HEK293T (cell line): ENCODE measurements at regions not wholly inside any gene's neighbourhood (a gene's known extent, or its start where the extent isn't known, plus 50 kb on each side); places are given as distances from the start of the nearest gene placed in this dataset.
A peak's percentile ranks its signal among the peaks of the same experiment; 100 is the strongest.

Source experiments
- CTCF ChIA-PET: fragments of 350-600 bp; formaldehyde crosslinking; extraction: SDS; loops from one replicate; lab custom pipeline; 2021; ENCODE audit warnings: antibody characterized with exemption, inconsistent platforms; lab: Yijun Ruan, JAX
- POLR2A ChIA-PET: fragments of 350-600 bp; formaldehyde crosslinking; extraction: SDS; loops from one replicate; lab custom pipeline; 2020; ENCODE audit warnings: antibody characterized with exemption, inconsistent platforms; lab: Yijun Ruan, JAX
- DNase-seq: peaks from one replicate; pipeline ENCODE4 v3.0.0; 2012; ENCODE audit warnings: mixed read lengths; ENCODE audit errors: extremely low spot score
- ARNT ChIP-seq: fragments of 450-650 bp; IDR thresholded peaks from 2 replicates; pipeline ENCODE4 v1.6.1; 2017; ENCODE audit warnings: mild to moderate bottlenecking
- BHLHE40 ChIP-seq: fragments of 450-650 bp; IDR thresholded peaks from 2 replicates; pipeline ENCODE4 v1.6.1; 2016; ENCODE audit warnings: mild to moderate bottlenecking, moderate library complexity, borderline replicate concordance
- CTBP1 ChIP-seq: fragments of 450-650 bp; IDR thresholded peaks from 2 replicates; pipeline ENCODE4 v1.6.1; 2016; ENCODE audit warnings: borderline replicate concordance
- ELF4 ChIP-seq: fragments of 450-650 bp; IDR thresholded peaks from 2 replicates; pipeline ENCODE4 v1.6.1; 2017; ENCODE audit warnings: antibody characterized with exemption
- FOXA1 ChIP-seq: fragments of 450-650 bp; IDR thresholded peaks from 2 replicates; pipeline ENCODE4 v1.6.1; 2016; ENCODE audit warnings: mild to moderate bottlenecking
- FOXK2 ChIP-seq: fragments of 450-650 bp; IDR thresholded peaks from 2 replicates; pipeline ENCODE4 v1.6.1; 2016; ENCODE audit warnings: mild to moderate bottlenecking
- FOXM1 ChIP-seq: fragments of 450-650 bp; IDR thresholded peaks from 2 replicates; pipeline ENCODE4 v1.6.1; 2017; ENCODE audit warnings: mild to moderate bottlenecking, borderline replicate concordance
- HDGF ChIP-seq: fragments of 450-650 bp; IDR thresholded peaks from 2 replicates; pipeline ENCODE4 v1.6.1; 2017; ENCODE audit warnings: antibody characterized with exemption, borderline replicate concordance
- L3MBTL2 ChIP-seq: fragments of 450-650 bp; conservative IDR thresholded peaks from 2 replicates; pipeline ENCODE4 v1.6.1; 2016; ENCODE audit warnings: mild to moderate bottlenecking
- LEF1 ChIP-seq: fragments of 450-650 bp; IDR thresholded peaks from 2 replicates; pipeline ENCODE4 v1.6.1; 2017; ENCODE audit warnings: mild to moderate bottlenecking, borderline replicate concordance
- NFRKB ChIP-seq: fragments of 450-650 bp; IDR thresholded peaks from 2 replicates; pipeline ENCODE4 v1.6.1; 2016; ENCODE audit warnings: mild to moderate bottlenecking, moderate library complexity
- SP1 ChIP-seq: fragments of 450-650 bp; IDR thresholded peaks from 2 replicates; pipeline ENCODE4 v1.6.1; 2017
- SUZ12 ChIP-seq: fragments of 450-650 bp; IDR thresholded peaks from 2 replicates; pipeline ENCODE4 v1.6.1; 2016; ENCODE audit warnings: mild to moderate bottlenecking
- TARDBP ChIP-seq: fragments of 450-650 bp; IDR thresholded peaks from 2 replicates; pipeline ENCODE4 v1.6.1; 2016
- ZNF384 ChIP-seq: fragments of 450-650 bp; IDR thresholded peaks from 2 replicates; pipeline ENCODE4 v1.6.1; 2016
- TF ChIP-seq, protein P1 (sequence below): fragments of 450-650 bp; IDR thresholded peaks from 2 replicates; pipeline ENCODE4 v1.6.1; 2016

DNA sequence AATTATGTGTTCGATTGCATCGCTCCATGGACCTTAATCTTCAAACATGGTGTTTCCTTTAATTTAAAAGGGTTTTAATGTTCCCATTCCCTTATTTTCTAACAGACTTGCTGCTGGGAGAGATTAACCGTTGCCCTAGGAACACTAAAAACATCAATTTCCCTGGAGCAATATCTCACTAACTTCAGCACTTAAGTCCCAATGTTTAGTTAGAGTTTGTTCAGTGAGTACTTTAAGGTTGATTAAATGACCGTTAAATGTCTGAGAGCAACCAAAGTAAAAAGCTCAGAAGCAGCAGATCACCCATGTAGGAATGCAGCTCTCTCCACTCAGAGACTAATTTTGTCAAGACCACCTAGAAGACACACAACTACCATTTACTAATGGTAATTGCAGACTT, 111.2 kb upstream of the PDE5A start:
- peak; percentile 51 for DNase-seq
- CTCF ChIA-PET = interaction anchor here (0.6 to 2.1 kb wide), 2 partner anchors 24 to 111 kb away, joined by 3 to 9 read pairs; partner anchors contain the start of gene PDE5A
- POLR2A ChIA-PET = interaction anchor here (1.5 to 2.1 kb wide), 2 partner anchors 9 to 111 kb away, joined by 4 to 8 read pairs; partner anchors contain the start of gene PDE5A
- no peak for TF ChIP-seq FOXK2
- TF ChIP-seq CTBP1 = peak; percentile 51; the same call in 1 of the 2 replicates
- TF ChIP-seq, protein P1, sequence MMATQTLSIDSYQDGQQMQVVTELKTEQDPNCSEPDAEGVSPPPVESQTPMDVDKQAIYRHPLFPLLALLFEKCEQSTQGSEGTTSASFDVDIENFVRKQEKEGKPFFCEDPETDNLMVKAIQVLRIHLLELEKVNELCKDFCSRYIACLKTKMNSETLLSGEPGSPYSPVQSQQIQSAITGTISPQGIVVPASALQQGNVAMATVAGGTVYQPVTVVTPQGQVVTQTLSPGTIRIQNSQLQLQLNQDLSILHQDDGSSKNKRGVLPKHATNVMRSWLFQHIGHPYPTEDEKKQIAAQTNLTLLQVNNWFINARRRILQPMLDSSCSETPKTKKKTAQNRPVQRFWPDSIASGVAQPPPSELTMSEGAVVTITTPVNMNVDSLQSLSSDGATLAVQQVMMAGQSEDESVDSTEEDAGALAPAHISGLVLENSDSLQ = peak; percentile 76
- TF ChIP-seq SUZ12 = no peak
- no peak for TF ChIP-seq ARNT
- no peak for TF ChIP-seq BHLHE40

DNA sequence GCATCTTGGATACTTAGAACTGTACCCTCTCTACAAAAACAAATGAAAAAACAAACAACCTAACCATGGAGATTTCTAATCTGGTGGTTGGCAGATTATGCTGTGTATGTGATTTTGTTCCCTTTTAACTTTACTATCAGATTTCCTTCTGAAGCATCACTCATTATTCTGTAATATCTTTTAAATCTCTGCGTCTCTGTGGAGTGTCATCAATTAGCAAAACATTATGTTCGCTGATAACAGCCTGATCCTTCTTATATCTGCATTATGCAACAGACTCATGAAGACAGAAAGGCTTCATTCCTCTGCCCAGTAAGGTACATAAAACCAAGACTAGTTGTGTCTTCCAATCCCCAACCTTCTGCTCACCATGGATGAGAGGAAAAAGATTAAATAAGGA, 110.3 kb upstream of the PDE5A start:
- ChIA-PET CTCF (no interaction called here), POLR2A (interaction anchor here (1.5 kb wide), 1 partner anchor 110 kb away, joined by 4 read pairs; the partner anchor contains the start of gene PDE5A)
- no peak for TF ChIP-seq FOXM1
- TF ChIP-seq ELF4 = no peak
- TF ChIP-seq ZNF384 = no peak
- TF ChIP-seq ARNT = no peak
- no peak for TF ChIP-seq FOXK2
- no peak for TF ChIP-seq NFRKB
- no peak for TF ChIP-seq L3MBTL2
- TF ChIP-seq TARDBP = no peak
- TF ChIP-seq LEF1 = no peak
- TF ChIP-seq SUZ12 = no peak
- no peak for TF ChIP-seq CTBP1
- TF ChIP-seq FOXA1 = no peak
- TF ChIP-seq, protein P1 = no peak
- no peak for TF ChIP-seq HDGF
- TF ChIP-seq SP1 = no peak
- TF ChIP-seq BHLHE40 = no peak
- DNase-seq = no peak

DNA sequence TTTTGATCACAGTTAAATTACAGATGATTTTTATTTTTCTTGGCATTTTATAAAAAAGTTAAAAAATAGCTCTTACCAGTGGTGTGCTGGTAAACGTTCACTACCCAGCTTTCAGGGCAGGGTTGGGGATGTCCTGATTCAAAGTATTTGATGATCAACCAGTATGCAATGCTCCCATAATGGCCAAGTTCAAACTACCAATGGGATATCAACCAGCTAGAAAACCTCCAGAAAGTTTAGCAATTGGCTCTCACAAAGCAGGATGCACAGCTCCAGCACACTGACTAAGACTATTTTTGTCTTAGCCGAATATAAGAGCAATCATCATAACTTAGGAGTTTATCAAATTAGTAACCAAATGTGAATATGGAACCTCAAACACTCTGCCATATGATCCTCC, 108.0 kb upstream of the PDE5A start:
- TF ChIP-seq LEF1 (no peak), NFRKB (no peak), SUZ12 (no peak), ELF4 (no peak), ARNT (no peak), CTBP1 (no peak), FOXM1 (no peak), SP1 (no peak), BHLHE40 (no peak), FOXA1 (no peak), HDGF (no peak), FOXK2 (no peak), L3MBTL2 (no peak)
- TF ChIP-seq, protein P1 = no peak
- CTCF ChIA-PET = interaction anchor here (0.7 to 1.7 kb wide), 2 partner anchors 32 to 108 kb away, joined by 3 to 4 read pairs; partner anchors contain the start of gene PDE5A
- DNase-seq = no peak
- POLR2A ChIA-PET = interaction anchor here (2.3 kb wide), 1 partner anchor 108 kb away, joined by 8 read pairs; the partner anchor contains the start of gene PDE5A

DNA sequence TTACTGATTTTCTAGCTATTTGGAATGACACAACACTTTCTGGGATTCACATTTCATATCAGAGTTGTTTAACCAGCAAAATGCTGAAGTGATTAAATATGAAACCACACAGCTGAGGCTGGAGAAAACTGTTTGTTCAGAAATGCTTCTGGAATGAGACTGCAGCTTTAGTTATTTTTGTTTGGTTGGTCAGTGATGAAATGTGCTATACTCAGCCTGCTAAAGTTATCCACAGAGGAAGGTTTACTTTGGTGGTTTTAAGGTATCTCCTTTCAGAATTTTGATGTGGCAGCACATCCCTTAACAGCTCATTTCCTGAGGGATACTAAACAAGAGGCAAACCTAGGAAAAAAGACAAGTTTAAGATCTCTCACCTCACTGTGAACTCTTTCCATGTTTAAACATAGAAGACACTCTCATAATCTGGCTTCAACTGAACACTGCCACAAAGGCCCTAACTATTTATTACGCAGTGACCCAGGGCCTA, 106.6 kb upstream of the PDE5A start:
- POLR2A ChIA-PET = interaction anchor here (0.8 to 2.3 kb wide), 4 partner anchors 53 to 331 kb away, joined by 3 to 8 read pairs (median 4); partner anchors contain the start of genes MAD2L1 and PDE5A
- DNase-seq = no peak
- CTCF ChIA-PET = interaction anchor here (1.2 to 1.8 kb wide), 2 partner anchors 106 to 333 kb away, joined by 4 to 6 read pairs; partner anchors contain the start of gene PDE5A
- TF ChIP-seq, protein P1 = no peak
- TF ChIP-seq HDGF = no peak
- no peak for TF ChIP-seq BHLHE40
- TF ChIP-seq FOXA1 = no peak
- no peak for TF ChIP-seq LEF1
- no peak for TF ChIP-seq NFRKB
- TF ChIP-seq L3MBTL2 = no peak
- no peak for TF ChIP-seq FOXK2
- no peak for TF ChIP-seq TARDBP
- TF ChIP-seq ELF4 = no peak
- TF ChIP-seq CTBP1 = no peak
- no peak for TF ChIP-seq ARNT
- TF ChIP-seq SP1 = no peak
- no peak for TF ChIP-seq ZNF384
- no peak for TF ChIP-seq FOXM1
- TF ChIP-seq SUZ12 = no peak

DNA sequence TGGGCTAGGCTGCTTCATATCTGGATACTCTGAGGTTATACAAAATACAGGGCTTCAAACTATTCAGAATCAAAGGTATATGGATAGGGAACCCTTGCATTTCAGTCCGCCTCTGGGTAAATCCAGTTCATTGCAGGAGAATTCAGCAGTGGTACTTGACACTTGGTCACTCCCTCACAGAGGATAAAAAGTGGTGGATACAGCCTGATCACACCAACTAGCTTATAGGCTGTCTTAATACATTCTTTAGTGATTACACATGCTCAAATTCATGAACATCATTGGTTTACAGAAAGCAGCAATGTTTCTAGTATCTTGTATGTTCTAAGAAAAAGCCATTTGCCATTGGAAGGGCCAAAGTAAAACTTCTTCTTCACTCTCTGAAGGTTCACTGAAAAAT, 104.8 kb upstream of the PDE5A start:
- ChIA-PET CTCF (no interaction called here), POLR2A (interaction anchor here (1.8 kb wide), 1 partner anchor 105 kb away, joined by 6 read pairs; the partner anchor contains the start of gene PDE5A)
- TF ChIP-seq HDGF = no peak
- TF ChIP-seq FOXA1 = no peak
- TF ChIP-seq TARDBP = no peak
- TF ChIP-seq LEF1 = no peak
- TF ChIP-seq ZNF384 = no peak
- TF ChIP-seq SUZ12 = no peak
- TF ChIP-seq BHLHE40 = no peak
- no peak for TF ChIP-seq FOXK2
- TF ChIP-seq, protein P1 = no peak
- no peak for TF ChIP-seq SP1
- TF ChIP-seq NFRKB = no peak
- no peak for TF ChIP-seq ARNT
- TF ChIP-seq ELF4 = no peak
- no peak for TF ChIP-seq FOXM1
- no peak for TF ChIP-seq L3MBTL2
- TF ChIP-seq CTBP1 = no peak
- no peak for DNase-seq
